GM18868 (cell line): ENCODE measurements at regions not wholly inside any gene's neighbourhood (a gene's known extent, or its start where the extent isn't known, plus 50 kb on each side); places are given as distances from the start of the nearest gene placed in this dataset.
"Not testable (repeated sequence)": the region's sequence is repeated elsewhere in the genome, so short reads cannot be mapped to it uniquely, and the experiment has no call there.

Experiments
- ATAC-seq: cut with Tn5 transposase; IDR thresholded peaks from one replicate; pipeline ENCODE4 v1.9.1; 2021; ENCODE audit warnings: mild to moderate bottlenecking, moderate library complexity; ENCODE audit not compliant: unreplicated experiment

GRCh38 chr5:101664071-101664791, 631.9 kb downstream of the SLCO4C1 start:
- ATAC-seq, result no peak

- no peak for ATAC-seq
These were observed 632.5 kb downstream of the SLCO4C1 start for GRCh38 chr5:101663543-101663942.

- no peak for ATAC-seq
These were observed 633.8 kb downstream of the SLCO4C1 start for GRCh38 chr5:101662263-101662662.

- no peak for ATAC-seq
These were observed 637.7 kb downstream of the SLCO4C1 start for GRCh38 chr5:101658433-101658832.

GRCh38 chr5:101653996-101654395, 642.1 kb downstream of the SLCO4C1 start:
- ATAC-seq, result no peak

GRCh38 chr5:101647861-101648260, 648.2 kb downstream of the SLCO4C1 start:
- no peak for ATAC-seq

- no peak for ATAC-seq
These were observed 652.3 kb downstream of the SLCO4C1 start for GRCh38 chr5:101643794-101644193.

GRCh38 chr5:101637599-101637998, 658.5 kb downstream of the SLCO4C1 start:
- peak; percentile 56 for ATAC-seq

GRCh38 chr5:101627770-101628169, 668.3 kb downstream of the SLCO4C1 start:
- not testable (repeated sequence) for ATAC-seq

- no peak for ATAC-seq
These were observed 669.5 kb downstream of the SLCO4C1 start for GRCh38 chr5:101626572-101626971.

GRCh38 chr5:101611039-101611438, 685.0 kb downstream of the SLCO4C1 start:
- no peak for ATAC-seq

- no peak for ATAC-seq
These were observed 687.8 kb downstream of the SLCO4C1 start for GRCh38 chr5:101608322-101608721.

GRCh38 chr5:101605700-101606099, 690.4 kb downstream of the SLCO4C1 start:
- ATAC-seq, result peak; percentile 89

- no peak for ATAC-seq
These were observed 695.5 kb downstream of the SLCO4C1 start for GRCh38 chr5:101600614-101601013.

- ATAC-seq, result peak; percentile 84
These were observed 687.3 kb upstream of the ST8SIA4 start for GRCh38 chr5:101590384-101590783.

GRCh38 chr5:101585366-101585765, 682.3 kb upstream of the ST8SIA4 start:
- ATAC-seq, result no peak

GRCh38 chr5:101580591-101580990, 677.5 kb upstream of the ST8SIA4 start:
- ATAC-seq, result no peak

- no peak for ATAC-seq
These were observed 670.9 kb upstream of the ST8SIA4 start for GRCh38 chr5:101574017-101574416.

GRCh38 chr5:101561018-101561417, 657.9 kb upstream of the ST8SIA4 start:
- ATAC-seq, result no peak

- no peak for ATAC-seq
These were observed 640.7 kb upstream of the ST8SIA4 start for GRCh38 chr5:101543780-101544179.

- ATAC-seq, result no peak
These were observed 636.2 kb upstream of the ST8SIA4 start for GRCh38 chr5:101539315-101539714.

- ATAC-seq, result no peak
These were observed 632.5 kb upstream of the ST8SIA4 start for GRCh38 chr5:101535626-101536025.

- no peak for ATAC-seq
These were observed 631.5 kb upstream of the ST8SIA4 start for GRCh38 chr5:101534491-101535110.
